H1 (cell line): ENCODE measurements at regions not wholly inside any gene's neighbourhood (a gene's known extent, or its start where the extent isn't known, plus 50 kb on each side); places are given as distances from the start of the nearest gene placed in this dataset.

ENCODE experiments used
- CTCF ChIA-PET: fragments of 300-600 bp; sonication (Branson Sonifier 250); formaldehyde crosslinking; loops from one replicate; lab custom pipeline; 2021; ENCODE audit not compliant: partially characterized antibody; lab: Charles Lee
- POLR2A ChIA-PET: fragments of 300-600 bp; sonication (Branson Sonifier 250); formaldehyde crosslinking; loops from one replicate; lab custom pipeline; 2021; ENCODE audit warnings: inconsistent platforms; ENCODE audit not compliant: partially characterized antibody; lab: Charles Lee
- DNase-seq, 2 experiments: peaks; one replicate each; pipeline versions ENCODE4 v3.0.0 to v3.0.0-alpha.2; 2010 to 2022; ENCODE audit warnings: low spot score in 2 of 2, low read depth in 1 of 2, mixed read lengths in 1 of 2
- FAIRE-seq: peaks from 2 replicates; lab custom pipeline; 2011; peaks lifted over from hg19 to GRCh38; lab: Jason Lieb, UNC
- H2AFZ ChIP-seq: 2 replicates; pipeline ENCODE4 v1.8.1; 2012; ENCODE audit warnings: low read length, inconsistent platforms
- H2AK5ac ChIP-seq: 2 replicates; pipeline ENCODE4 v1.6.1; 2013; ENCODE audit warnings: low read depth, low read length
- H2BK120ac ChIP-seq: replicated peaks from 2 replicates; pipeline ENCODE3; 2013; ENCODE audit warnings: low read depth, low read length, inconsistent platforms
- H2BK12ac ChIP-seq: 2 replicates; pipeline ENCODE4 v1.6.1; 2013; ENCODE audit warnings: low read depth, low read length
- H2BK15ac ChIP-seq: 2 replicates; pipeline ENCODE4 v1.6.1; 2013; ENCODE audit warnings: low read length
- H2BK20ac ChIP-seq: 2 replicates; pipeline ENCODE4 v1.6.1; 2013; ENCODE audit warnings: low read length
- H2BK5ac ChIP-seq: 2 replicates; pipeline ENCODE4 v1.6.1; 2013; ENCODE audit warnings: low read depth, low read length
- H3K14ac ChIP-seq: 2 replicates; pipeline ENCODE4 v1.6.1; 2013; ENCODE audit warnings: inconsistent platforms; ENCODE audit not compliant: insufficient read length
- H3K18ac ChIP-seq: 2 replicates; pipeline ENCODE4 v1.6.1; 2013; ENCODE audit warnings: low read length; ENCODE audit errors: extremely low read depth
- H3K23ac ChIP-seq: 2 replicates; pipeline ENCODE4 v1.6.1; 2013; ENCODE audit warnings: inconsistent platforms; ENCODE audit not compliant: insufficient read length
- H3K23me2 ChIP-seq: 2 replicates; pipeline ENCODE4 v1.6.1; 2013; ENCODE audit warnings: low read depth, low read length
- H3K27ac ChIP-seq: 2 replicates; pipeline ENCODE4 v1.6.1; 2011; ENCODE audit warnings: low read depth, low read length, inconsistent platforms
- H3K27me3 ChIP-seq, 4 experiments: replicated peaks in 1 of 4; 1 replicate in 1 of 4; 2 replicates in 3 of 4; pipeline versions ENCODE4 v1.6.1 to v1.8.1; 2011 to 2013; ENCODE audit warnings: low read length in 3 of 4, mild to moderate bottlenecking in 3 of 4, inconsistent platforms in 2 of 4, mixed read lengths in 2 of 4, moderate library complexity in 1 of 4; ENCODE audit not compliant: control insufficient read depth in 3 of 4, insufficient read depth in 3 of 4; ENCODE audit errors: extremely low read depth in 1 of 4
- H3K36me3 ChIP-seq, 4 experiments: 2 replicates each; pipeline versions ENCODE4 v1.6.1 to v1.8.1; 2011 to 2013; ENCODE audit warnings: mild to moderate bottlenecking in 4 of 4, low read length in 3 of 4, moderate library complexity in 2 of 4, control low read depth in 1 of 4, inconsistent platforms in 1 of 4; ENCODE audit not compliant: insufficient read depth in 4 of 4, control insufficient read depth in 2 of 4
- H3K4ac ChIP-seq: replicated peaks from 2 replicates; pipeline ENCODE3; 2013; ENCODE audit warnings: low read length, low read depth, mixed read lengths, inconsistent platforms; ENCODE audit not compliant: insufficient read length
- H3K4me1 ChIP-seq, 4 experiments: replicated peaks in 1 of 4; 1 replicate in 1 of 4; 2 replicates in 3 of 4; pipeline versions ENCODE4 v1.6.1 to v1.8.1; 2011 to 2013; ENCODE audit warnings: low read length in 3 of 4, inconsistent platforms in 2 of 4, mixed read lengths in 1 of 4; ENCODE audit not compliant: insufficient read depth in 4 of 4, control insufficient read depth in 3 of 4
- H3K4me2 ChIP-seq, 2 experiments: 2 replicates each; pipeline versions ENCODE4 v1.6.1 to v1.8.1; 2011 to 2013; ENCODE audit warnings: low read depth in 2 of 2, low read length in 2 of 2, control low read depth in 1 of 2, inconsistent platforms in 1 of 2, mild to moderate bottlenecking in 1 of 2; ENCODE audit not compliant: insufficient read depth in 1 of 2
- H3K4me3 ChIP-seq, 4 experiments: fragments of 200-600, 300-600 bp in 1 of 4; sonication (generic), shearing (Covaris generic), sonication (Bioruptor Twin) in 1 of 4; 2 replicates each; pipeline versions ENCODE4 v1.5.1 to v1.8.1; 2011 to 2016; ENCODE audit warnings: low read length in 4 of 4, low read depth in 3 of 4, control low read depth in 2 of 4, inconsistent platforms in 2 of 4, mild to moderate bottlenecking in 2 of 4, mixed read lengths in 1 of 4, moderate library complexity in 1 of 4; ENCODE audit not compliant: insufficient read depth in 2 of 4; ENCODE audit errors: extremely low read depth in 1 of 4
- H3K56ac ChIP-seq: replicated peaks from 2 replicates; pipeline ENCODE3; 2013; ENCODE audit warnings: low read depth, mild to moderate bottlenecking, mixed read lengths, low read length, inconsistent platforms; ENCODE audit not compliant: insufficient read length
- H3K79me1 ChIP-seq: 2 replicates; pipeline ENCODE4 v1.6.1; 2013; ENCODE audit warnings: low read depth, low read length, control low read depth
- H3K79me2 ChIP-seq, 2 experiments: 2 replicates each; pipeline versions ENCODE4 v1.6.1 to v1.8.1; 2012 to 2013; ENCODE audit warnings: low read length in 2 of 2, mild to moderate bottlenecking in 2 of 2, inconsistent platforms in 1 of 2; ENCODE audit not compliant: insufficient read depth in 2 of 2, control insufficient read depth in 1 of 2
- H3K9ac ChIP-seq, 4 experiments: replicated peaks in 1 of 4; 1 replicate in 1 of 4; 2 replicates in 3 of 4; pipeline versions ENCODE4 v1.6.1 to v1.8.1; 2011 to 2013; ENCODE audit warnings: low read depth in 3 of 4, low read length in 3 of 4, control low read depth in 2 of 4, mild to moderate bottlenecking in 2 of 4, moderate library complexity in 2 of 4, inconsistent platforms in 1 of 4; ENCODE audit errors: extremely low read depth in 1 of 4
- H3K9me3 ChIP-seq, 2 experiments: 2 replicates each; pipeline versions ENCODE4 v1.6.1 to v1.8.1; 2012 to 2013; ENCODE audit warnings: mild to moderate bottlenecking in 2 of 2, moderate library complexity in 2 of 2, control low read depth in 1 of 2, inconsistent platforms in 1 of 2, low read depth in 1 of 2, low read length in 1 of 2, mixed read lengths in 1 of 2; ENCODE audit not compliant: insufficient read depth in 2 of 2
- H4K20me1 ChIP-seq, 2 experiments: replicated peaks in 1 of 2; 2 replicates each; pipeline versions ENCODE3 to v1.8.1; 2011 to 2013; ENCODE audit warnings: inconsistent platforms in 2 of 2, low read length in 2 of 2, mild to moderate bottlenecking in 1 of 2; ENCODE audit not compliant: insufficient read depth in 2 of 2, control insufficient read depth in 1 of 2
- H4K5ac ChIP-seq: 2 replicates; pipeline ENCODE4 v1.6.1; 2013; ENCODE audit warnings: low read length, low read depth, mixed read lengths, inconsistent platforms; ENCODE audit not compliant: insufficient read length
- H4K8ac ChIP-seq: 2 replicates; pipeline ENCODE4 v1.8.0; 2013; ENCODE audit warnings: mild to moderate bottlenecking, moderate library complexity, low read length, inconsistent platforms; ENCODE audit not compliant: insufficient read depth; ENCODE audit errors: extremely low read depth
- H4K91ac ChIP-seq: replicated peaks from 2 replicates; pipeline ENCODE3; 2013; ENCODE audit warnings: low read length, mixed read lengths, inconsistent platforms; ENCODE audit not compliant: insufficient read length
- ATF3 ChIP-seq: IDR thresholded peaks from 2 replicates; pipeline ENCODE4 v1.6.1; 2011; ENCODE audit warnings: low read depth, mild to moderate bottlenecking, low read length; ENCODE audit not compliant: insufficient read depth
- CHD1 ChIP-seq: IDR thresholded peaks from 2 replicates; pipeline ENCODE4 v1.6.1; 2012; ENCODE audit warnings: low read depth, low read length, improper control_type of control experiment
- CREB1 ChIP-seq: IDR thresholded peaks from 2 replicates; pipeline ENCODE4 v1.6.1; 2012; ENCODE audit warnings: inconsistent platforms
- EP300 ChIP-seq, 2 experiments: IDR thresholded peaks; 1 replicate in 1 of 2; 2 replicates in 1 of 2; pipeline ENCODE4 v1.6.1; 2011 to 2012; ENCODE audit warnings: low read depth in 2 of 2, low read length in 2 of 2, mild to moderate bottlenecking in 2 of 2, borderline replicate concordance in 1 of 2, inconsistent platforms in 1 of 2, moderate library complexity in 1 of 2
- EZH2 ChIP-seq: fragments of 200-600 bp; sonication (generic); IDR thresholded peaks from 2 replicates; pipeline ENCODE4 v1.7.1; 2012; ENCODE audit warnings: low read depth, mild to moderate bottlenecking, moderate library complexity, low read length, inconsistent platforms; ENCODE audit not compliant: severe bottlenecking
- JUND ChIP-seq: IDR thresholded peaks from 2 replicates; pipeline ENCODE4 v1.6.1; 2011; ENCODE audit warnings: mild to moderate bottlenecking, improper control_type of control experiment, low read length
- SIRT6 ChIP-seq: IDR thresholded peaks from one replicate; pipeline ENCODE4 v1.7.1; 2012; ENCODE audit warnings: low read length, inconsistent platforms
- SIX5 ChIP-seq: IDR thresholded peaks from 2 replicates; pipeline ENCODE4 v1.6.1; 2011; ENCODE audit warnings: mild to moderate bottlenecking, low read depth, low read length
- WGBS, 2 experiments: shearing (Covaris generic) in 1 of 2; methylation state at CpG; one replicate each; pipeline versions ENCODE4 v1.1.6 to v1.1.7; 2013 to 2015; ENCODE audit warnings: low lambda C conversion rate in 2 of 2, mixed read lengths in 2 of 2, inconsistent platforms in 1 of 2, low coverage in 1 of 2, missing lambda C conversion rate in 1 of 2; ENCODE audit not compliant: insufficient replicate concordance in 2 of 2, insufficient coverage in 1 of 2, insufficient read length in 1 of 2; ENCODE audit errors: extremely low coverage in 1 of 2, missing lambda C conversion rate in 1 of 2; 5-methylcytosine and 5-hydroxymethylcytosine counted together
- TF ChIP-seq, protein P1 (sequence below): IDR thresholded peaks from 2 replicates; pipeline ENCODE4 v1.6.1; 2011; ENCODE audit warnings: low read length, improper control_type of control experiment
- TF ChIP-seq, protein P2 (sequence below): IDR thresholded peaks from 2 replicates; pipeline ENCODE4 v1.6.1; 2012; ENCODE audit warnings: inconsistent platforms

GRCh38 chr10:10791869-10792268, 225.8 kb upstream of the CELF2 start:
- Histone ChIP-seq H3K14ac (no peak overlapping the region), H4K8ac (no peak overlapping the region), H3K9ac (no peak overlapping the region), H4K20me1 (no peaks in the 10 kb centered on the region), H2BK120ac (no peak overlapping the region), H3K27me3 (no peaks in the 10 kb centered on the region), H3K9me3 (no peaks in the 10 kb centered on the region), H3K18ac (no peak overlapping the region), H2BK12ac (no peak overlapping the region), H3K4me3 (no peak overlapping the region), H2BK20ac (no peak overlapping the region), H2BK5ac (no peak overlapping the region), H2AFZ (no peak overlapping the region; the same call in 1 of the 2 replicates), H3K79me1 (no peaks in the 10 kb centered on the region), H2BK15ac (no peak overlapping the region), H3K56ac (no peak overlapping the region), H3K4me2 (no peak overlapping the region), H3K79me2 (no peaks in the 10 kb centered on the region), H3K23ac (no peak overlapping the region), H3K23me2 (no peaks in the 10 kb centered on the region; the same call in 1 of the 2 replicates), H3K4ac (no peak overlapping the region), H3K36me3 (no peaks in the 10 kb centered on the region; a peak in 1 of 8 replicates), H4K91ac (no peak overlapping the region), H3K27ac (no peak overlapping the region), H4K5ac (no peak overlapping the region), H3K4me1 (peaks cover 1 to 10% (median 3%) of the 10 kb centered on the region in 4 experiments; a peak in 5 of 7 replicates), H2AK5ac (no peak overlapping the region; the same call in 1 of the 2 replicates)
- no peak for FAIRE-seq
- POLR2A ChIA-PET, result no interaction called here
- TF ChIP-seq, protein P1, sequence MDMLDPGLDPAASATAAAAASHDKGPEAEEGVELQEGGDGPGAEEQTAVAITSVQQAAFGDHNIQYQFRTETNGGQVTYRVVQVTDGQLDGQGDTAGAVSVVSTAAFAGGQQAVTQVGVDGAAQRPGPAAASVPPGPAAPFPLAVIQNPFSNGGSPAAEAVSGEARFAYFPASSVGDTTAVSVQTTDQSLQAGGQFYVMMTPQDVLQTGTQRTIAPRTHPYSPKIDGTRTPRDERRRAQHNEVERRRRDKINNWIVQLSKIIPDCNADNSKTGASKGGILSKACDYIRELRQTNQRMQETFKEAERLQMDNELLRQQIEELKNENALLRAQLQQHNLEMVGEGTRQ, result no peak
- no peak for TF ChIP-seq SIX5
- no peak for TF ChIP-seq CREB1
- TF ChIP-seq, protein P2, sequence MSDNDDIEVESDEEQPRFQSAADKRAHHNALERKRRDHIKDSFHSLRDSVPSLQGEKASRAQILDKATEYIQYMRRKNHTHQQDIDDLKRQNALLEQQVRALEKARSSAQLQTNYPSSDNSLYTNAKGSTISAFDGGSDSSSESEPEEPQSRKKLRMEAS, result no peak
- TF ChIP-seq ATF3, result no peak
- TF ChIP-seq EP300 (IDR thresholded peaks at IDR 0.05; ENCODE audit: borderline replicate concordance in 1 of 2, low read depth in 2 of 2, low read length in 2 of 2), result no peak
- TF ChIP-seq EZH2, result no peak
- no peak for TF ChIP-seq JUND
- TF ChIP-seq CHD1, result no peak
- TF ChIP-seq SIRT6, result no peak
- WGBS, 2 experiments, result 57% methylated on average over 3 of the region's 3 CpGs; no CpG with 5 or more reads in 1 of the 2 experiments
- no peak for DNase-seq
- CTCF ChIA-PET, result interaction anchor here (0.6 to 1.1 kb wide), 3 partner anchors 229 to 361 kb away, joined by 3 read pairs; no protein-coding TSS in a partner anchor
